Mucosa of descending colon (tissue), 3 donors: ENCODE measurements at regions not wholly inside any gene's neighbourhood (a gene's known extent, or its start where the extent isn't known, plus 50 kb on each side); places are given as distances from the start of the nearest gene placed in this dataset.

Experiments
- ATAC-seq: fragments of 200-7000 bp; cut with Tn5 transposase; one replicate; pipeline ENCODE4 v1.9.1; 2020; ENCODE audit warnings: mild to moderate bottlenecking, moderate library complexity
- DNase-seq, 3 donors: peaks; one replicate each; pipeline ENCODE4 v3.0.0-alpha.2; 2020
- H3K36me3 ChIP-seq: fragments of 200-600 bp; one replicate; pipeline ENCODE4 v1.8.0; 2021; ENCODE audit warnings: low read depth, mild to moderate bottlenecking
- H3K4me1 ChIP-seq: fragments of 200-600 bp; one replicate; pipeline ENCODE4 v1.8.0; 2021; ENCODE audit warnings: low read depth, mild to moderate bottlenecking
- H3K4me3 ChIP-seq: fragments of 200-600 bp; one replicate; pipeline ENCODE4 v1.8.0; 2021; ENCODE audit warnings: mild to moderate bottlenecking
- H3K9me3 ChIP-seq: fragments of 200-600 bp; one replicate; pipeline ENCODE4 v1.8.0; 2021; ENCODE audit warnings: mild to moderate bottlenecking
- CTCF ChIP-seq: fragments of 200-600 bp; IDR thresholded peaks from one replicate; pipeline ENCODE4 v1.8.0; 2022; ENCODE audit warnings: antibody characterized with exemption, mild to moderate bottlenecking
- intact Hi-C, 2 donors: fragments of 100-400 bp; cut with DNase I in 1 of 2; cut with micrococcal nuclease in 1 of 2; formaldehyde crosslinking; loops; one replicate each; pipeline versions ENCODE4 v1.11.0 to v1.11.1; 2022; cut with DNase I, micrococcal nuclease
- donor health status: DM: no; HTN: no; CAD: no; lungs with moderate emphysema.
- donor health status: DM: no; HTN: no; CAD: no.
- donor health status: DM: no; HTN: yes; CAD: no.

DNA sequence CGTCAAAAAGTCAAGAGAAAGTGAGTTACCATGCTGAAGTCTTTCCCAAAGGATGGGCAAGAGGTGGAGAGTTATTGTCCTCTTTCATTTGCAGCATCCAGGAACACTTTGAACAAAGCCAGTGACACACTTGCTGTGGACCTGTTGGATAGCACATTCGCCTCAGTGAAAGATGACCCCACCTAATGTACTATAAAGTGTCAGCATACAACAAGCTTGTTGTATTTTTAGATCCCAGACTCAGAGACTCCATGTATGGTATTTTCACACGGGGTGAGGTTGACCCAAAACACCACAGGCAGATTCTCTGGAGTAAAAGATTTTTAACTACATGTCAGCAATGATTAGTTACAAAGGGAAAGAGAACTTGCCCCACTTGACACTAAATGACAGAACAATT is 273.8 kb downstream of the PTBP2 start:
- DNase-seq (no peak), ATAC-seq (no peak)
- intact Hi-C loops = no loop called here
- Histone ChIP-seq H3K36me3 (no peaks in the 10 kb centered on the region), H3K9me3 (no peaks in the 10 kb centered on the region), H3K4me3 (no peak overlapping the region), H3K4me1 (no peaks in the 10 kb centered on the region)
- no peak for TF ChIP-seq CTCF

DNA sequence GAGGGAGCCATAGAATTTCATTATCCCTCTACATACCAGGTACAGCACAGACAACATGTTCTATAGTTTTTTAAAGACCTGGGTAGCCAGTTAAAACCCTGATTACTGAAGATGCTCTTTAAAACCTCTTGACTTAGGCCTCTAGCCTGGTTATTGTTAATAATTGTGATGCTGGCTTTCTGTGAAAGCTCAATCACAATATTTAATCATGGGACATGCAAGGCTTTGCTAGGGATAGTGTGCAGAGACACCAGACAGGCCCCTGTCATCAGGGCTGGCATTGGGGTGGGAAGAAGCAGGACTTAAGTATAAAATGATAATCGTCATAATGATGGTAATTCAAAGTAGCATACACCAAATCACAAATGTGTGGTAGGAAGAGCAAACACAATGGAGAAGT is 274.4 kb downstream of the PTBP2 start:
- H3K9me3 ChIP-seq = no peaks in the 10 kb centered on the region
- ATAC-seq (no peak), DNase-seq (no peak)
- TF ChIP-seq CTCF = no peak
- H3K4me3 ChIP-seq = no peak overlapping the region
- H3K4me1 ChIP-seq = no peaks in the 10 kb centered on the region
- H3K36me3 ChIP-seq = no peaks in the 10 kb centered on the region
- intact Hi-C loops = no loop called here

- TF ChIP-seq CTCF = no peak
- DNase-seq = no peak
- ATAC-seq = no peak
- Histone ChIP-seq H3K4me3 (no peak overlapping the region), H3K4me1 (no peaks in the 10 kb centered on the region), H3K9me3 (no peaks in the 10 kb centered on the region), H3K36me3 (no peaks in the 10 kb centered on the region)
- intact Hi-C loops = no loop called here
Observed at GRCh38 chr1:96997717-96998116, 276.1 kb downstream of the PTBP2 start.

DNA sequence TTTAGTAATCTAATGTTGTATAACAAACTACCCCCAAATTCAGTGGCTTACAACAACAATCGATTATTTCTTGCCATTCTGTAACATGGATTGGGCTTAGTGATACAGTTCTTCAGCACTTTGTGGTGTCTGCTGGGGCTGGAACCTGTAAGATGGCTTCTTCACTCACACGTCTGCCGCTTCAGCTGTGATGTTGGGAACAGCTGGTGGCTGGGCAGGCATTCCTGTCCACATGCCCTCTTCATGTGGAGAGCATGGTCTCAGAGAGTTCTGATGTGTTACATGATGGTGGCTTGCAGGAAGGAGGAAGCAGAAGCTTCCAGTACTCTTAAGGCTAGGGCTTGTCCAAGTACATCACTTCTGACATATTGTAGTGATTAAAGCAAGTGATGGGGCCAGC is 276.9 kb downstream of the PTBP2 start:
- Histone ChIP-seq H3K36me3 (no peaks in the 10 kb centered on the region), H3K4me3 (no peak overlapping the region), H3K4me1 (no peaks in the 10 kb centered on the region), H3K9me3 (no peaks in the 10 kb centered on the region)
- intact Hi-C loops = no loop called here
- DNase-seq (no peak), ATAC-seq (no peak)
- no peak for TF ChIP-seq CTCF

DNA sequence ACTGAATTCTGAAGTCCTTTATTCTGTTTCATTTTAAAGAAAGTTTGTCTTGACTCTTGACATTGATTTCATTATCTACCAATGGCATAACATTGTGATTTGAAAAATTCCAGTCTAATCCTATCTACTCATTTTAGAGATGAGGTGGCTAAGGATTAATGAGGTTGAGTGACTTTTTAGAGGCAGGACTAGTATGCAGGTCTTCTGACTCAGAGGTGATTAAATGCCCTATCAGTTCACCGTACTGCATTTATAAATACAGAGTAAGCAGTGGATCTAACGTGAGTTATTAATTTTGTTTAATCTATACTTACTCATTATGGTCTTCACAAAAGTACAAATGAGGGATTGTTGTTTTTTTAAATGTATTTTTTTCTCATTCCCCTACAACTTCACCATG is 277.6 kb downstream of the PTBP2 start:
- TF ChIP-seq CTCF = no peak
- intact Hi-C loops = no loop called here
- no peaks in the 10 kb centered on the region for H3K4me1 ChIP-seq
- H3K36me3 ChIP-seq = no peaks in the 10 kb centered on the region
- ATAC-seq (no peak), DNase-seq (no peak)
- no peaks in the 10 kb centered on the region for H3K9me3 ChIP-seq
- no peak overlapping the region for H3K4me3 ChIP-seq

- no peak for TF ChIP-seq CTCF
- intact Hi-C loops = no loop called here
- ATAC-seq = no peak
- DNase-seq = no peak
- Histone ChIP-seq H3K4me1 (no peaks in the 10 kb centered on the region), H3K36me3 (no peaks in the 10 kb centered on the region), H3K4me3 (no peak overlapping the region), H3K9me3 (no peaks in the 10 kb centered on the region)
Observed at GRCh38 chr1:97004054-97004453, 282.5 kb downstream of the PTBP2 start.
